OCI-M1 (cell line): ENCODE measurements at regions not wholly inside any gene's neighbourhood (a gene's known extent, or its start where the extent isn't known, plus 50 kb on each side); places are given as distances from the start of the nearest gene placed in this dataset.
"Not testable (repeated sequence)": the region's sequence is repeated elsewhere in the genome, so short reads cannot be mapped to it uniquely, and the experiment has no call there.

ENCODE experiments used
- DNase-seq: peaks from one replicate; lab custom pipeline; 2025; lab: John Stamatoyannopoulos, UW

DNA sequence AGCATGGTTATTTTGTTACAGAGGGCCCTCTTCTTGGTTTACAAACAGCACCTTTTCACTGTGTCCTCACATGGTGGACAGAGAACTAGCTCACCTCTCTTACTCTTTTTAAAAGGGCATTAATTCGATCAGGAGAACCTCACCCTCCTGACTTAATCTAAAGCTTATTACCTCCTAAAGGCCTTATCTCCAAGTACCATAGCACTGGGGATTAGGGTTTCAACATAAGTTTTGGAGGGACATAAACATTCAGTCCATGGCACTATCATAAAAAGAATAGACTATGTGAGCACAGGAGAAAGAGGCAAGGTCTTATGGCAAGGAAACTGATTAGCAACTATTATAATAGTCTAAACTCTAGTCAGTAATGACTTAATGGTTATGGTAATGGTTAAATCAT lies 736.2 kb upstream of the ADGRB3 start:
- DNase-seq = peak; percentile 91

DNA sequence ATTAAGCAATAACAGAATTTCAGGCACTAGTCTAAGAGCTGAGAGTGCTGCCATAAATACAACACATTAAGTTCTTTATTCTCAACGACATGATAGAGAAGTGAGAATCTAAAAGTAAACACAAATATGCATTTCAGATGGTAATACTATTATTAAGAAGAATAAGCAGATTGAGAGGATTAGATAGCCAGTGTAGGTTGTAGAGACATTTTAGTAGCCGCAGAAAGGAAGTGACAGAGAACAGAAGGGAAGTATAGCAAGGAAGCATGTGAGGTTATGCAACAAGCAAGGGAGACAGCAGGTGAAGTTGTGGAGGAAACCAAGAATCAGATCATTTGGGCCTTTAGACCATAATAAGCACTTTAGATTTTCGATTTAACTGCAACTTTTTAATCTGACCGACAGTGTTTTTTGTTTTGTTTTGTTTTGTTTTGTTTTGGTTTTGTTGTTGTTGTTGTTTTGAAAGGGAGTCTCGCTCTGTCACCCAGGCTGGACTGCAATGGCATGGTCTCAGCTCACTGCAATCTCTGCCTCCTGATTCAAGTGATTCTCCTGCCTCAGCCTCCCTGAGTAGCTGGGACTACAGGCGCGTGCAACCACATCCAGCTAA lies 737.0 kb upstream of the ADGRB3 start:
- peak; percentile 72 for DNase-seq

DNA sequence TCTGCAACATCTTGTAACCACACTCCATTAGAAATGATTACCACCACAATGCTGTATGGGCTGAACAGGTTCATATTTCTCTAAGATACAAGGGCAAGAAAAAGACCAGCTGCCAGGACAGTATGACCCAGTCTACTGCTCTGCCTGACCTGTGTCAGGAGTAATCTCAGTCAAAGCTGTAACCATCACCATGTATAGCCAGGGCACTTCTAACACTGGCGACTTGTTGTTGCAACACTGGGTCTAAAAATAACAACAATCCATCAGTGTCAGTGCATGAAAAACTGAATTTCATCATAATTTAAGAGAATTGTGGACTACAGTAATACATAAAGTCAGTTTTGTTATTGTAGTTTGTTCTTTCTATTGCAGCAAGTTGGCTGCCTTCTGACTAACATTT lies 738.6 kb upstream of the ADGRB3 start:
- DNase-seq = peak; percentile 88

DNA sequence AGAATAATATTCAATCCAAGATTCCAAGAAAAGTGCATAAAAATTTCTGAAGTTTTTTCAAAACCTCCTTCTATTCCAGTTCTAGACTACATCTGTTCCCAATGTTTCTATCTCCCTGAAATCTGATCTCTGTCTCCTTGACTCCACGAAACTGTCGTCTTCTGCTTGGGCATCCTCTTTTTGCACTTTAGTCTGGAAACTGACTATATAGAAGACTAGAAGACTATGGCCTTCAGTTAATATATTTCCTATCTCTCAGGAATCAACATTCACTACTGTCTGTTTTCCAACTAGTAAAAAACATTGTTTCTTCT lies 745.4 kb upstream of the ADGRB3 start:
- DNase-seq = peak; percentile 89

DNA sequence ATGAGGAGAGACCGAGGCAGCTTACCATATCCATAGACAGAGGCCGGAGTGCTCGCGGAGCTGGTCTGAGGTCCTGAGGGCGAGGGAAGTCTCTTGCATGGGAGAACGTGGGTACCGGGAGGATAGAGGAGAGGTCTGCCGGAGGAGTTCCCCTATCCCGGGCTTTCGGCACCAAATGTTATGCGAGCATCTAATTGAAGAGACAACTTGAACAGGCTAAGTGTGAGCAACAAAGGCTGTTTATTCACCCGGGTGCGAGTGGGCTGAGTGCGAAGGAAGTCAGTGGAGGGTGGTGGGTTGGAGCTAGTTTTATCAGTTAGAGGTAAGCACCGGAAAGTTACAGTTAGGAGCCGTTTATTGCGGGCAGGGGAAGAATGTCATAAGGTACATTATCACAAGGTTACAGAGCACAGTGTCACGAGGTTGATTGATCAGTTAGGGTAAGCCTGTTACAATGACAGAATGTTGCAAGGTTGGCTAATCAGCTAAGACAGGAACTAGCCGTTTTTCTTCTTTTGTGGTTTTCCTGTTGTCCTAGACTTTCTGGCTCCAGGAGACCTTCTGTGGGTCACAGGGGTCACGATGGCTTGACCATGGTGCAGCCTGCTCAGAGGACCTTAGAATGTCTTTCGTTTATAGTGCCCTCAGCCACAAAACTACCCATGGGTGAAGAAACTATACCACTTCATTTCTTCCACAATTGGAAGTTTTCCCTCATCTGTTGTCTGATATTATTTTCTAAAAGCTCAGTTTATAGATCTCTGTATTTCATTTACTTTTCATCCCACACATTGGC lies 746.0 kb upstream of the ADGRB3 start:
- peak; percentile 99 for DNase-seq

DNA sequence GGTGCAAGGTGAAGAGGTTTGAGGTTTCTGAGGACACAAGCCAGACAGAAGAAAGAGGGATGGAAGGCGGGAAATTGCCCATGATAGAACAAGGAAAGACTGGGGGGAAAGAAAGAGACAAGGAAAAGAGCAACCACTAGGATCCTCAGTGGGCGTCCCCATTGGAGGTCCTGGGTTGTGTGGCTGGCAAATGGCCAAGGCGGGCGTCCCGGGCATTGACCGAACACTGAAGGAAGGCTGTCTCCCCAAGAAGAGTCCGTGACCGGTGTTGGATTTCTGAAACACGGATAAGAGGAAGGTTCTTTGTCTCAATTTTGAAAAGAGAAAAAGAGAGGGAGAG lies 746.6 kb upstream of the ADGRB3 start:
- peak; percentile 95 for DNase-seq

DNA sequence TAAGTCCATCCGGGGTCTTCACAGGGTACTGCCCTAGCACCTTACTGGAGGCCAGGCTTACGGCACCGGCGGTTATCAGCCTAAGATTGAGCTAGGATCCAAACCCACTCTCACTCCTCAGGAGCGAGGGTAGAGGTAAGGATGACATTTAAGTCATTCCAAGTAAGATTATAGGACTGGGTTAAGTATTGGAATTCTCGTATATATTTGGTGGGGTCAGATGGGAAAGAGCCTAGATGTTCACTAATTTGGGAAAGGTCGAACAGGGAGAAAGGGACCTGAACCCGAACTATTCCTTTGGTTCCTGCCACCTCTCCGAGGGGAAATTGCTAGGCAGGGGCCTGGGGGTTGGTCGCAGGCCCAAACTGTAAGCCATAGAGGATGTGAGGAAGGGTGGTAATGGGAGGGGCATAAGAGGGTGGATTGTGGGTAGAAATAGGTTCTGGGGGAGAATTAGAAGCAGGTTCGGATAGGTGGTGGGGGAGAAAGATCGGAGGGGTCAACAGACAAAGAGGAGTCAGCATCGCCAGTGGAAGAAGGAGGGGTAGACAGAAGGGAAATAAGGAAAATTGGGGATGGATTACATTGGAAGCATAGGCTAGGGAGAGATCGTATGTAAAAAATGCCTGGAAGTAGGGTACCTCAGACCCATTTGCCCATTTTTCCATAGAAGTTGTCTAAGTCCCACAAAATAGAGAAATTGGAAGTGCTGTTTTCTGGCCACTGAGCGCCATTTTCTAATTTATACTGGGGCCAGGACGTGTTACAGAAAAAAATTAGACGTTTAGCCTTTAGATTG lies 747.1 kb upstream of the ADGRB3 start:
- DNase-seq = peak; percentile 85

DNA sequence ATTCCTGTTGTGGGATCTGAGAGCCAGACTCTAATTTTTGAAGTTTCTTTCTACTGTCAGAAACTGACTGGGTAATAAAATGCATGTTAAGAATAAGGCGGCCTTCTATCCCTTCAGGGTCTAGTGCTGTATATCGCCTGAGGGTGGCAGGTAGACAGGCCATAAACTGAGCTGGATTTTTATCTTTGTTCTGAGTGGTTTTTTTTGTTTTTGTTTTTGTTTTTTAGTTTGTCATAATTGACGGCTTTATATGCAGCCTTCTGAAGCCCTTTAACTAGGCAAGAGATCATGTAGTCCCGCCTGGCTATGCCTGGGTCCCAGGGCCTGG lies 747.7 kb upstream of the ADGRB3 start:
- DNase-seq = no peak

DNA sequence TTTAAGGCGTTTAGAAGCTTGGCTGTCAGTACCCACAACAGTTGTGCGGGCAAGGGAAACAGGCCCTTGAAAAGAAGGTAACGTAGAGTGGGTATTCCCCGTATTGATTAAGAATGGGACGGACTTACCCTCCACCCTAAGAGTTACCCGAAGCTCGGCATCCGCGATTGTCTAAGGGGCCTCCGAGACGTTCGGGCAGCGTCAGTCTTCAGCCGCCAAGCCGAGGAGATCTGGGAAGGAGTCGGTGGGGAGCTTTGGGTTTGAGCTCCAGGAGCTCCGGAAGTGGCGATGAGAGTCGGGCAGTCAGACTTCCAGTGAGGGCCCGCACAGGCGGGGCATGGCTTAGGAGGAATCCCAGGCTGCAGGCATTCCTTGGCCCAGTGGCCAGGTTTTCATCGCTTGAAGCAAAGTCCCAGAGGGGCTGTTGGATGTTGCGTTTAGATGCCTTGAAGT lies 748.2 kb upstream of the ADGRB3 start:
- DNase-seq = no peak

DNA sequence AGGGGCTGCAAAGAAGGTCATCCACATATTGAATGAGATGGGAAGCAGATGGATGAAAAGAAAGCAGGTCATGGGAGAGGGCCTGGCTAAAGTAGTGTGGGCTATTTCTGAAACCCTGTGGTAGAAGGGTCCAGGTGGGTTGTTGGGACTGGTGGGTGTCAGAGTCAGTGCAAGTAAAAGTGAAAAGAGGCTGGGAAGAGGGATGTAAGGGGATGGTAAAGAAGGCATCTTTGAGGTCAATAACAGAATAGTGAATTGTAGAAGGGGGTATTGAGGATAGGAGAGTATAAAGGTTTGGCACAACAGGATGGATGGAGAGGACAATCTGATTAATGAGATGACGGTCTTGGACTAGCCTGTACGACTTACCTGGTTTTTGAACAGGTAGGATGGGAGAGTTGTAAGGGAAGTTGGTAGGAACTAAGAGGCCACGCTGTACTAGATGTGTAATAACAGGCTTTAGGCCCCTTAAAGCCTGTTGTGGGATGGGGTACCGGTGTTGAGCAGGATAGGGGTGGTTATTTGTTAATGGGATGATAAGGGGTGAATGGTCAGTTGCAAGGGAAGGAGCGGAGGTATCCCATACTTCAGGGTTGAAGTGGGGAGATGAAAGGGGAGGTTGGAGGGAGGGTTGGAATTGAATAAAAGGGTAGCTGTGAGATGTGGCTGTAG lies 748.9 kb upstream of the ADGRB3 start:
- peak; percentile 74 for DNase-seq

DNA sequence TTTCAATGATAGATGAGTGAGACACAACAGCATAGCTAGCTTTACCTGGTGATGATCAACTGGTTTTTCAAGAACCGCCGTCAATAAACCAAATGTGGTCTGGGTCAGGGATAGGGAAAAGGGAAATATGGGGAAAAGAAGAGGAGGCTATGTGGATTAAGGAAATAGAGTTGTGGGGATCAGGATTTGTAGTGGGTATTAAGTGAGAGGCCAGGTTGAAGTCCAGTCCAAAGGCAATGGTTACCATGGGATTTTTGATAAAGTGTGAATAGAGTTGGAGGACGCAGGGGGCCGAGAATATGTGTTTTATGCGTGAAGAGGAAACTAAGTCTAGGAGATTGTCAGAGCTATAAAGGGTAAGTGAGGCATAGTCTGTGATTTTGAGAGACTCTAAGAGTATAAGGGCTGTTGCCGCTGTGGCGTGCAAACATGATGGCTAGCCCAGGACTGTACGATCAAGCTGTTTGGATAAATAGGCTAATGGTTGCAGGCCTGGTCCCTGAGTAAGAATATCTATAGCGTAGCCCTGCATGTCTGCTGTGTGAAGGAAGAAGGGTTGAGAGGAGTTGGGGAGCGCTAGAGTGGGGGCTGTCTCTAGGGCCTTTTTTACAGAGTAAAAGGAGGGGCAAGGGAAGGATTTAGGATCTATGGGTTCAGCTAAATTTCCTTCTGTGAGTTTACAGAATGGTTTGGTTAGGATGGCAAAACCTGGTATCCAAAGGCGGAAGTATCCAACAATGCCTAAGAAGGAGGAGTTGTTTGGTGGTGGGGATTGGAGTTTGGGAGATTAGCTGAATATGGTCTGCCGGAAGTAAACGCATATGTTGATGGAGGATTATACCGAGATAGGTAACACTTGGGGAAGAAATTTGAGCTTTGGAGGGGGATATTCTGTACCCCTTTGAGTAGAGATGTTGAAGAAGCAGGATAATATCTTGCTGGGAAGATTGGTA lies 749.7 kb upstream of the ADGRB3 start:
- peak; percentile 74 for DNase-seq

DNA sequence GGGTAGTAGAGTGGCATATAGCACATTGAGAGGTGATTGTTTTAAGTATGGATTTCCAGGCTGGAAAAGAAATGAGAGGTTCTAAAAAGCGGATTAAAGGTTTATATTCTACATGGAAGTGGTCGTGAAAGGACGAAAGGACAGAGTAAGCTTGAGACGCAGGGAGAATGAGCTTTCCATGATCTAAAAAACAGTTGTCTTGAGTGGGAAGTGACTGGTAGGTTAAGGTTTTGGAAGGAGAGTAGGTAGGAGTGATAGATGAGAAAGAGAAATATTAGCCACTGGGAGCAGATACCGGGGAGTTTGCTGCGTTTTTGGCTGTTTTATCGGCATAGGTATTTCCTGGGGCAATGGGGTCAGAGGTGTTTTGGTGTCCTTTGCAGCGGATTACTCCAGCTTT lies 750.6 kb upstream of the ADGRB3 start:
- peak; percentile 69 for DNase-seq

DNA sequence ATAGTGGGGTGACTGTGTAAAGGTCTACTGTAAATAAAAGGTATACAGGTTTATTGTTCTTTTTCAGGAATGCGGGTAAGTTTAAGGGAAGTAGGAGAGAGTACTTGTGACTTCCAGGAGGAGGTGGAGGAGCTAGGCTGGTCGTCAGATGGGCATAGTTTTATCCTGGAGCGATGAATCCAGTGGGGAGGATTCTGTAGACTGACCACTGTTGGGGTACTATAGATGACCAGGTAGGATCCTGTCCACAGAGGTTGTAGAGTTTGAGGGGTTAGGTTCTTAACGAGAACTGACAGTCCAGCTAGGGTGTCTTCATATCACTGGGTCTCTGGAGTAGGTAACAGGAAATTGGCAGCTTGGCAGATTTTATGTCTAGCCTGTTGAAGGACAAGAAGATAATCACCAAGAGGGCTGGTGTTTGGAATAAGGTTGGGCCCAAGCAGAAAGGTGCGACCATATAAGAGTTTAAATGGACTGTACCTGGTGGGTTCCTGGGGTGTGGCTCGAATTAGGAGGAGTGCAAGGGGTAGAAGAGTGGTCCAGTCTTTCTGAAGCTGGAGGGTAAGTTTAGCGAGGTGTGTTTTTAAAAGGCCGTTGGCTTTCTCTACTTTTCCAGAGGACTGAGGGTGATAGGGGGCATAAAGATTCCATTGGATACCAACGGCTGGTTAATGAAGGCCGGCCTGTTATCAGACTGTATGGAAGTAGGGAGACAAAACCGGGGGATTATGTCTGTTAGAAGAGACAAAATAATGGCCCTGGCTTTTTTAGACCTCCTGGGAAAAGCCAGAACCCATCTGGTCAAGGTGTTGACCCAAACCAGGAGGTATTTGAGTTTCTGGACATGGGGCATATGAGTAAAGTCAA lies 751.3 kb upstream of the ADGRB3 start:
- DNase-seq = peak; percentile 68

DNA sequence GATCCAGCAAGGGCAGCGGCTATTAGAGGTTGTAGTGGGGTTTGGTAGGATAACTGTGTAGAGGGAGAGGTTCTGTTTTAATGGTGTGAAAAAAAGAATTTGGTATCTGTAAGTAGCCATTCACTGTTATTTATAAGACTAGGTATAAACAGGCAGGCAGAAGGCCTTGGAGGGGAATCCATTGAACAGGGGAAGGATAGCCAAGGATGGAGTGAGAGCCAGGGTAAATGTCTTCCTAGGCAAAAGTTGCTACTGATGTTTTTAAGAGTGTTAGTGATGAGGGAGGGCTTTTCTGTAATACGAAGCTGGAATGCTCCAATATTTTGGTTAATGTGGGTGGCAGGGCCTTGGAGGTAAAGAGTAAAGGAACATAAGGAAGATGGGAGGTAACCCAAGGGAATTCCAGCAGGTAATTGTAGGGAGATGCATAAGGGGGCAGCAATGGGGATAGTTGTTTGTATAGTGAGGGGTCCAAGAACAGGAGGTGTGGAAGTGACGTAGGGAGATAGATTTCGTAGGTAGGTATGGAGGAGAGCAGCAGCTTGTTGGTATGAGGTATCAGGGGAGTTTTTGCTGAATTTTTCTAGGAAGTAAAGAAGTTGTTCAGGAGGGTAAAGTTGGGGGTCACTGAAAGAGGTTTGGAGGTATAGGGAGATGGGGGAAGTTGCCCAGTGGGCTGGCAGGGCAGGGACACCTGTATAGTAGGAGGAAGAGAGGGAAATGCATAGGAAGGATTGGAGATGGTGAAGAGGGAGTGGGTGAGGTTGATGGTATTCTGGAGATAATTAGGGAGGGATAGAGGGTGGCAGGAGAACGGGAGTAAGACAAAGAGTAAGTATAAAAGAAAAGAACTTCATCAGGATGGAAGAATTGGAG lies 752.4 kb upstream of the ADGRB3 start:
- DNase-seq = peak; percentile 59

DNA sequence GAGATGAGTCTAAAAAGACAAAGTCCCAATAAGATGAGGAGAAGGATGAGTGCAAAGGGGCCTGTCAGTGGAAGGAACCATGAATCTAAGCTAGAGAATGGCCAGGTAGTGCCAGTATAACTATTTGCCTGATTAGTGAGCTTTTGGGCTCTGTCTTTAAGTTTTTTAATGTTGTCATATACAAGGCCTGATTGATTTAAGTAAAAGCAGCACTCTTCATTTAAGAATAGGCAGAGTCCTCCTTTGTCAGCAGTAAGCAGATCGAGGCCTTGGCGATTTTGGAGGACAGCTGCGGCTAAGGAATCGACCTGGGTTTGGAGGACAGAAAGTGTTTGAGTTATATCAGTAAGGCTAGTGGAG lies 753.4 kb upstream of the ADGRB3 start:
- peak; percentile 76 for DNase-seq

DNA sequence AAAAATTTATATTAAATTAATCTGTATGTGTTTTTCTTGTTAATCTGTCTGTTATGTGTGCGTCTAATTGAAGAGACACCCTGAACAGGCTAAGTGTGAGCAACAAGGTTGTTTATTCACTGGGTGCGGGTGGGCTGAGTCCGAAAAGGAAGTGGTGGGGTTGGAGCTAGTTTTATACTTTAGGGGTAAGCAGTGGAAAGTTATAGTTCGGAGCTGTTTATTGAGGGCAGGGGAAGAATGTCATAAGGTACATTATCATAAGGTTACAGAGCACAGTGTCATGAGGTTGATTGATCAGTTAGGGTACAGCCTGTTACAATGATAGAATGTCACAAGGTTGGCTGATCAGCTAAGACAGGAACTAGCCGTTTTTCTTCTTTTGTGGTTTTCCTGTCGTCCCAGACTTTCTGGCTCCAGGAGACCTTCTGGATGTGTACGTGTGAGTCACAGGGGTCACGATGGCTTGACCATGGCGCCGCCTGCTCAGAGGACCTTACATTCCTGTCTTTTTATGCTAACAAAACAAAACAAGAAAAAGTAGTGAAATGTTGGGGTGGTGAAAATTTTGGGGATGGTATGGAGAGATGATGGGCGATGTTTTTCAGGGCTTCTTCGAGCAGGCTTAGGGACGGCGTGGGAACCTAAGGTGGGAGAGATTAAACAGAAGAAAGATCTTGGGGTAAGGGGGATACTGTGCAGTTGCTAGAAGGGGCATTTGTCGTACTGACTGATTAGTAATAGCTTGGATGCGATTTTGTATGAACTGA lies 754.0 kb upstream of the ADGRB3 start:
- DNase-seq = peak; percentile 88

DNA sequence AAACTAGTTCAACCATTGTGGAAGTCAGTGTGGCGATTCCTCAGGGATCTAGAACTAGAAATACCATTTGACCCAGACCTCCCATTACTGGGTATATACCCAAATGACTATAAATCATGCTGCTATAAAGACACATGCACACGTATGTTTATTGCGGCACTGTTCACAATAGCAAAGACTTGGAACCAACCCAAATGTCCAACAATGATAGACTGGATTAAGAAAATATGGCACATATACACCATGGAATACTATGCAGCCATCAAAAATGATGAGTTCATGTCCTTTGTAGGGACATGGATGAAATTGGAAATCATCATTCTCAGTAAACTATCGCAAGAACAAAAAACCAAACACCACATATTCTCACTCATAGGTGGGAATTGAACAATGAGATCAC lies 754.7 kb upstream of the ADGRB3 start:
- DNase-seq = not testable (repeated sequence)

DNA sequence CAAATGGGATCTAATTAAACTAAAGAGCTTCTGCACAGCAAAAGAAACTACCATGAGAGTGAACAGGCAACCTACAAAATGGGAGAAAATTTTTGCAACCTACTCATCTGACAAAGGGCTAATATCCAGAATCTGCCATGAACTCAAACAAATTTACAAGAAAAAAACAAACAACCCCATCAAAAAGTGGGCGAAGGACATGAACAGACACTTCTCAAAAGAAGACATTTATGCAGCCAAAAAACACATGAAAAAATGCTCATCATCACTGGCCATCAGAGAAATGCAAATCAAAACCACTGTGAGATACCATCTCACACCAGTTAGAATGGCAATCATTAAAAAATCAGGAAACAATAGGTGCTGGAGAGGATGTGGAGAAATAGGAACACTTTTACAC lies 755.2 kb upstream of the ADGRB3 start:
- DNase-seq = not testable (repeated sequence)
